ENCODE measurements at regions not wholly inside any gene's neighbourhood (a gene's known extent, or its start where the extent isn't known, plus 50 kb on each side); places are given as distances from the start of the nearest gene placed in this dataset.

DNA sequence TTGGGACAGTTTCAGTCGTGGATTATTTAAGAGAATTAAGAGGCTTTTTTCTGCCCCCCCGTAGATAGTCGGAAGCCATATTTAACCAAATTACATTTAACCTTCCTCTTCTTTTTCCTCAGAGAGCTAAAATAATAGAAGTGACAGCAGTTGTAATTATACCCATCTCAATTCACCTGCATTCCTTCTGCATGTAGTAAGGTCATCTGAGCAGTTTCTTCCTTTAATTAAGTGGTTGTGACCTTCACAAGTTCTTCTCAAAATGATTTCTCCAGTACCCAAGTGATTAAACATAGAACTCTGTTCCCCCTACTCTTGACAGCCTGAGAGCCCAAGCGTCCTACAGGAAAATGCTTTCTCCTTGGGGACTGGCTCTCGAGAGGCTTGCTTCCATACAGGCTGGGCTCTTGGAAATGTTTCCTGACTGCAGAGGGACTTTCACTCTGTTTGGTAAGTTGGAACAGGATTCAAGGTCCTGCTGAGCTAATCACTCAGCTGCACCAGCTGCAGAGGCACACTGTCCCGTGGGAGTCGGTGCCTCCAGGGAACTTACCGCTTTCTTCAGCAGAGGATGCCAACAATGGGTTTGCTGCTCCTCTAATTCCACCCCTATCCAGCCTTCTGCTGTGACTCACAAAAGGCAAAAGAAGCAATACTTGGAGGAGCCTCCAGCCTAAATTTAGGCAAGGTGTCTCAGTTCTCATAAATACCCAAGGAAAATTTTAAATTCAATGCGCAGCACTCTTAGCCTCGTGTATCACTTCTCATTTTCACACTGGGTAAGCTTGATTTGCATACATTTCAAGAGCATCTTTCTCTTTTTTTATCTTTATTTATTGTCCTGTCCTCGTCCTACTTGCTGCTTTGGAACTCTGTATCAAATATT is 414.9 kb downstream of the KIF16B start:
- Histone ChIP-seq H3K4me3 (no peak overlapping the region), H3K27me3 (no peaks in the 10 kb centered on the region), H3K27ac (no peak overlapping the region), H3K9me3 (no peaks in the 10 kb centered on the region), H3K36me3 (no peaks in the 10 kb centered on the region), H3K4me1 (no peaks in the 10 kb centered on the region)
- no peak for ATAC-seq
- TF ChIP-seq, protein P1, sequence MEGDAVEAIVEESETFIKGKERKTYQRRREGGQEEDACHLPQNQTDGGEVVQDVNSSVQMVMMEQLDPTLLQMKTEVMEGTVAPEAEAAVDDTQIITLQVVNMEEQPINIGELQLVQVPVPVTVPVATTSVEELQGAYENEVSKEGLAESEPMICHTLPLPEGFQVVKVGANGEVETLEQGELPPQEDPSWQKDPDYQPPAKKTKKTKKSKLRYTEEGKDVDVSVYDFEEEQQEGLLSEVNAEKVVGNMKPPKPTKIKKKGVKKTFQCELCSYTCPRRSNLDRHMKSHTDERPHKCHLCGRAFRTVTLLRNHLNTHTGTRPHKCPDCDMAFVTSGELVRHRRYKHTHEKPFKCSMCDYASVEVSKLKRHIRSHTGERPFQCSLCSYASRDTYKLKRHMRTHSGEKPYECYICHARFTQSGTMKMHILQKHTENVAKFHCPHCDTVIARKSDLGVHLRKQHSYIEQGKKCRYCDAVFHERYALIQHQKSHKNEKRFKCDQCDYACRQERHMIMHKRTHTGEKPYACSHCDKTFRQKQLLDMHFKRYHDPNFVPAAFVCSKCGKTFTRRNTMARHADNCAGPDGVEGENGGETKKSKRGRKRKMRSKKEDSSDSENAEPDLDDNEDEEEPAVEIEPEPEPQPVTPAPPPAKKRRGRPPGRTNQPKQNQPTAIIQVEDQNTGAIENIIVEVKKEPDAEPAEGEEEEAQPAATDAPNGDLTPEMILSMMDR (IDR thresholded peaks at IDR 0.05), result no peak
- intact Hi-C loops (cut with DNase I), result no loop called here
- WGBS, 2 donors, result 63 to 64% methylated on average over 11 of the region's 11 CpGs
- no peak for DNase-seq
- FAIRE-seq, result no peak

DNA sequence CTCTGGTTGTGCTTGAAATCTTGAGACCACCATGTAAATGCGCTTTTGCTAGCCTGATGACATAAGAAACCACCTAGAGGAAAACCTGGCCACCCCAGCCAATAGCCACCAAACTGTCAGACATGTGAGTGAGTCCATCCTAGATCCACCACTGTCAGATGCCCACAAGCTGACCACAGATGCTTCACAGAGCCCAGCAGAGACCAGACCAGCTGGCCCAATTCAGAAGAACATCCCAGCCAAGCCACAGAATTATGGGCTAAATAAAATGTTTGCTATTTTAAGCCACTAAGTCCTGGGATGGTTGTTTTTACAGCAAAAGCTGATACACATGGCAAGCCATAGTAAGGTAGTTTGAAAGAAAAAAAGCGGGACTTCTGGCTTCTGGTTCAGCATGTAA is 425.3 kb downstream of the KIF16B start:
- no peak for DNase-seq
- intact Hi-C loops (cut with DNase I), result no loop called here
- WGBS, 2 donors, result 73 to 83% methylated on average over 2 of the region's 2 CpGs

DNA sequence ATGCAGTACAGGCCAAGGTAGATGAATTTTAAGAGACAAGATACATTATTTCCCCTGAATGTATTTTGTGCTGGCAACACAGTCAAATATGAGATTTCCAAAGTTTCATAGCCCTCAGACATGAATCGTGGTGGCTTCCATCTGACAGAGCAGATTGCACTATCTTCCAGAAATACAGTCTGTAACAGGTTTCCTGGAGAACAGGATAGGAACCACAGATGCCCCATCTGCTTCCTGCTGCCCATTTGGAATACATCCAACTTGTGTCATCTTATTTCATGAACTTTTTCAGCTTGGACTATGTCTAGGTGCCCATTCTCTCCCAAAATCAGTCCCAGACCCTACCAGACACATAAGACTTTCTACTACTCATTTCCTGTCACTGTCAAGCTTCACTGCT is 426.0 kb downstream of the KIF16B start:
- no peaks in the 10 kb centered on the region for H3K9me3 ChIP-seq
- H3K27ac ChIP-seq, result no peak overlapping the region
- H3K4me1 ChIP-seq, result no peaks in the 10 kb centered on the region
- TF ChIP-seq, protein P1 (IDR thresholded peaks at IDR 0.05), result no peak
- intact Hi-C loops (cut with DNase I), result no loop called here
- no peak for FAIRE-seq
- H3K36me3 ChIP-seq, result no peaks in the 10 kb centered on the region
- no peaks in the 10 kb centered on the region for H3K27me3 ChIP-seq
- ATAC-seq, result no peak
- no peak overlapping the region for H3K4me3 ChIP-seq
- 37 to 53% methylated on average over 1 of the region's 1 CpG for WGBS, 2 donors
- no peak for DNase-seq

More for the DNA sequence above, 425.3 kb downstream of the KIF16B start:
- Histone ChIP-seq H3K9me3 (no peaks in the 10 kb centered on the region), H3K4me3 (no peak overlapping the region), H3K4me1 (no peaks in the 10 kb centered on the region), H3K36me3 (no peaks in the 10 kb centered on the region), H3K27ac (no peak overlapping the region), H3K27me3 (no peaks in the 10 kb centered on the region)
- TF ChIP-seq, protein P1 (IDR thresholded peaks at IDR 0.05), result no peak
- ATAC-seq (no peak), FAIRE-seq (no peak)

DNA sequence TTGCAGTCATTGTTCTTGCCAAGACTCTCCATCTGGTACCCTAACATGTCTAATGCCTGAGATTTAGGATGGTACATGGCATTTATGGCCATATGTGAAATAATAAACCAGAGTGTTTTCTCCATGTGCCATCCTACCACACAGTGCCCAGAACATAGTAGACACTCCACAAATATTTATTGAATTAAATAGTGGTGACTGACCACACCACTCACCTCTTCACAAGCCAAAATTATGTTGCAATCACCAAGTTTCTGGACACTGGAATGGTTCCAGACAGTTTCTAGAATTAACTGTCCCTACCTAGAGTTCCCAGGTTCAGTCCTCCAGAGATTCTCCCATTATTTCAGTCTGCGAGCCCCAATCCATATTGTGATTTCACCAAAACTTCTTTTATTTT is 427.3 kb downstream of the KIF16B start:
- Histone ChIP-seq H3K27ac (no peak overlapping the region), H3K4me1 (no peaks in the 10 kb centered on the region), H3K36me3 (no peaks in the 10 kb centered on the region), H3K27me3 (no peaks in the 10 kb centered on the region), H3K9me3 (no peaks in the 10 kb centered on the region), H3K4me3 (no peak overlapping the region)
- ATAC-seq, result no peak
- FAIRE-seq, result no peak
- intact Hi-C loops (cut with DNase I), result no loop called here
- TF ChIP-seq, protein P1 (IDR thresholded peaks at IDR 0.05), result no peak
- no peak for DNase-seq
- WGBS, 2 donors, result 83 to 95% methylated on average over 1 of the region's 1 CpG

DNA sequence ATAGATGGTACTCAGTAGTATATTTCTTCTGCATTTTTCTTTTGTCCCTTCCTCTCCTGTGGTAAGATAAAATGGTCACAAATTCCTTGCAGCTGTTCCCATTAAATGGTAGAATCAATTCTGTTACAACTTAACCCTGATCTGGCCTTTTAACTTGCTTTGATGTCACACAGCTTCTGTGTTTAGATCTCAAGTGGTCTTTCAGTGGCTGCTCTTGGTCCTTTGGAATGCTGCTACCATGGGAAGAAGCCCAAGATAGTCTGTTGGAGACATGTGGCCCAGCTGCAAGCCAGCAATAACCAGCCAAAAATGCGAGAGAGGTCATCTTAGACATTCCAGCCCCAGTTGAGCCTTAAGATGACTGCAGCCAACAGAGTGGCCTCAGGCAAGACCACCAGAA is 429.7 kb downstream of the KIF16B start:
- Histone ChIP-seq H3K4me1 (no peaks in the 10 kb centered on the region), H3K27ac (no peak overlapping the region), H3K9me3 (no peaks in the 10 kb centered on the region), H3K4me3 (no peak overlapping the region), H3K27me3 (no peaks in the 10 kb centered on the region), H3K36me3 (no peaks in the 10 kb centered on the region)
- TF ChIP-seq, protein P1 (IDR thresholded peaks at IDR 0.05), result no peak
- ATAC-seq (no peak), FAIRE-seq (no peak), DNase-seq (no peak)
- 70 to 93% methylated on average over 1 of the region's 1 CpG for WGBS, 2 donors
- intact Hi-C loops (cut with DNase I), result no loop called here
